Left lung (tissue), 4 donors: ENCODE measurements at regions not wholly inside any gene's neighbourhood (a gene's known extent, or its start where the extent isn't known, plus 50 kb on each side); places are given as distances from the start of the nearest gene placed in this dataset.
A peak's percentile ranks its signal among the peaks of the same experiment; 100 is the strongest.
"Not testable (repeated sequence)": the region's sequence is repeated elsewhere in the genome, so short reads cannot be mapped to it uniquely, and the experiment has no call there.

Experiments used
- ATAC-seq: fragments of 200-7000 bp; cut with Tn5 transposase; one replicate; pipeline ENCODE4 v1.9.1; 2020; ENCODE audit warnings: moderate library complexity
- DNase-seq, 4 donors: peaks; one replicate each; pipeline ENCODE4 v3.0.0-alpha.2; 2013 to 2020
- H3K27ac ChIP-seq, 2 donors: fragments of 200-600 bp; sonication (generic) in 1 of 2; one replicate each; pipeline versions ENCODE4 v1.5.0 to v1.8.0; 2020 to 2021
- H3K27me3 ChIP-seq, 2 donors: fragments of 200-600 bp; sonication (generic) in 1 of 2; one replicate each; pipeline versions ENCODE4 v1.5.0 to v1.8.0; 2020 to 2021
- H3K36me3 ChIP-seq, 2 donors: fragments of 200-600 bp; sonication (generic) in 1 of 2; one replicate each; pipeline versions ENCODE4 v1.5.0 to v1.8.0; 2020 to 2021
- H3K4me1 ChIP-seq, 2 donors: fragments of 200-600 bp; one replicate each; pipeline ENCODE4 v1.8.0; 2021
- H3K4me3 ChIP-seq, 2 donors: fragments of 200-600 bp; sonication (generic) in 1 of 2; one replicate each; pipeline versions ENCODE4 v1.5.0 to v1.8.0; 2020 to 2021; ENCODE audit warnings: mild to moderate bottlenecking in 1 of 2
- H3K9me3 ChIP-seq, 2 donors: fragments of 200-600 bp; sonication (generic) in 1 of 2; one replicate each; pipeline versions ENCODE4 v1.5.0 to v1.8.0; 2020 to 2021
- CTCF ChIP-seq, 2 donors: fragments of 200-600 bp; sonication (generic) in 1 of 2; IDR thresholded peaks; one replicate each; pipeline versions ENCODE4 v1.5.0 to v1.8.0; 2021; ENCODE audit warnings: antibody characterized with exemption in 2 of 2
- intact Hi-C, 2 donors: fragments of 100-400 bp; cut with DNase I; formaldehyde crosslinking; loops; one replicate each; pipeline versions ENCODE4 v1.11.2 to v1.14.2; 2022
- donor health status: DM: no; HTN: yes; CAD: no.
- donor health status: DM: no; HTN: no; CAD: no.

GRCh38 chr5:88647901-88648300 lies 235.1 kb downstream of the MEF2C start:
- Histone ChIP-seq H3K36me3 (no peaks in the 10 kb centered on the region), H3K9me3 (no peaks in the 10 kb centered on the region), H3K27me3 (peaks cover 0 to 28% of the 10 kb centered on the region in 2 donors), H3K4me1 (no peaks in the 10 kb centered on the region), H3K4me3 (no peak overlapping the region), H3K27ac (no peak overlapping the region)
- DNase-seq, result no peak
- ATAC-seq, result no peak
- intact Hi-C loops, result no loop called here
- TF ChIP-seq CTCF (IDR thresholded peaks at IDR 0.05), result no peak

GRCh38 chr5:88646866-88647265 lies 236.1 kb downstream of the MEF2C start:
- ATAC-seq, result no peak
- no peaks in the 10 kb centered on the region for H3K4me1 ChIP-seq
- TF ChIP-seq CTCF (IDR thresholded peaks at IDR 0.05), result no peak
- no peak for DNase-seq
- H3K4me3 ChIP-seq, result no peak overlapping the region
- intact Hi-C loops, result no loop called here
- H3K27ac ChIP-seq, result no peak overlapping the region
- peaks cover 0 to 23% of the 10 kb centered on the region in 2 donors for H3K27me3 ChIP-seq
- no peaks in the 10 kb centered on the region for H3K36me3 ChIP-seq
- H3K9me3 ChIP-seq, result no peaks in the 10 kb centered on the region

- Histone ChIP-seq H3K36me3 (no peaks in the 10 kb centered on the region), H3K9me3 (no peaks in the 10 kb centered on the region), H3K27me3 (peaks cover 0 to 21% of the 10 kb centered on the region in 2 donors), H3K4me1 (no peaks in the 10 kb centered on the region), H3K4me3 (no peak overlapping the region), H3K27ac (no peak overlapping the region)
- intact Hi-C loops, result no loop called here
- no peak for ATAC-seq
- DNase-seq, result no peak
- no peak for TF ChIP-seq CTCF (IDR thresholded peaks at IDR 0.05)
These were observed 238.3 kb downstream of the MEF2C start for GRCh38 chr5:88644676-88645075.

GRCh38 chr5:88643315-88643714 lies 239.7 kb downstream of the MEF2C start:
- no peak for DNase-seq
- no peaks in the 10 kb centered on the region for H3K36me3 ChIP-seq

GRCh38 chr5:88634014-88634413 lies 249.0 kb downstream of the MEF2C start:
- no peak for TF ChIP-seq CTCF (IDR thresholded peaks at IDR 0.05)
- Histone ChIP-seq H3K27ac (no peak overlapping the region), H3K36me3 (no peaks in the 10 kb centered on the region), H3K4me1 (no peaks in the 10 kb centered on the region), H3K9me3 (no peaks in the 10 kb centered on the region), H3K27me3 (no peaks in the 10 kb centered on the region), H3K4me3 (no peak overlapping the region)
- intact Hi-C loops, result no loop called here
- ATAC-seq (no peak), DNase-seq (no peak)

More at GRCh38 chr5:88643315-88643714, 239.7 kb downstream of the MEF2C start:
- no peak overlapping the region for H3K4me3 ChIP-seq
- no peaks in the 10 kb centered on the region for H3K4me1 ChIP-seq
- H3K27me3 ChIP-seq, result peaks cover 0 to 13% of the 10 kb centered on the region in 2 donors
- intact Hi-C loops, result no loop called here
- no peak for TF ChIP-seq CTCF (IDR thresholded peaks at IDR 0.05)
- ATAC-seq, result no peak
- no peak overlapping the region for H3K27ac ChIP-seq
- H3K9me3 ChIP-seq, result no peaks in the 10 kb centered on the region

- ATAC-seq, H3K27me3 ChIP-seq, H3K4me1 ChIP-seq, H3K36me3 ChIP-seq, H3K4me3 ChIP-seq, H3K27ac ChIP-seq, intact Hi-C loops: not testable (repeated sequence)
- H3K9me3 ChIP-seq, result peaks cover 0 to 13% of the 10 kb centered on the region in 2 donors
- DNase-seq, result peak in 1 of 4 donors; percentile 36
These were observed 260.1 kb downstream of the MEF2C start for GRCh38 chr5:88622890-88623289.

GRCh38 chr5:88615767-88616166 lies 267.2 kb downstream of the MEF2C start:
- H3K9me3 ChIP-seq, H3K4me1 ChIP-seq, H3K27ac ChIP-seq, H3K27me3 ChIP-seq, ATAC-seq, intact Hi-C loops, H3K36me3 ChIP-seq, H3K4me3 ChIP-seq: not testable (repeated sequence)
- peak in 1 of 4 donors; percentile 29 for DNase-seq
